GM03348 (cell line): ENCODE measurements at regions not wholly inside any gene's neighbourhood (a gene's known extent, or its start where the extent isn't known, plus 50 kb on each side); places are given as distances from the start of the nearest gene placed in this dataset.
"Not testable (repeated sequence)": the region's sequence is repeated elsewhere in the genome, so short reads cannot be mapped to it uniquely, and the experiment has no call there.

ENCODE experiments used
- DNase-seq: peaks from one replicate; pipeline ENCODE4 v3.0.0; 2012; ENCODE audit warnings: low spot score

GRCh38 chr6:6748001-6748400 lies 159.5 kb downstream of the LY86 start:
- no peak for DNase-seq

- peak; percentile 89 for DNase-seq
Observed at GRCh38 chr6:6749702-6750491, 161.4 kb downstream of the LY86 start.

- no peak for DNase-seq
Observed at GRCh38 chr6:6750594-6751265, 162.2 kb downstream of the LY86 start.

GRCh38 chr6:6751266-6751596 lies 162.7 kb downstream of the LY86 start:
- DNase-seq, result no peak

- DNase-seq, result peak; percentile 43
Observed at GRCh38 chr6:6751619-6752023, 163.1 kb downstream of the LY86 start.

- peak; percentile 71 for DNase-seq
Observed at GRCh38 chr6:6752129-6752528, 163.6 kb downstream of the LY86 start.

GRCh38 chr6:6753301-6753700 lies 164.8 kb downstream of the LY86 start:
- DNase-seq, result no peak

- no peak for DNase-seq
Observed at GRCh38 chr6:6756526-6756925, 168.0 kb downstream of the LY86 start.

- DNase-seq, result no peak
Observed at GRCh38 chr6:6758546-6758914, 170.0 kb downstream of the LY86 start.

- peak; percentile 38 for DNase-seq
Observed at GRCh38 chr6:6758915-6759654, 170.6 kb downstream of the LY86 start.

GRCh38 chr6:6760002-6760401 lies 171.5 kb downstream of the LY86 start:
- no peak for DNase-seq

GRCh38 chr6:6762566-6762965 lies 174.0 kb downstream of the LY86 start:
- DNase-seq, result not testable (repeated sequence)

- DNase-seq, result no peak
Observed at GRCh38 chr6:6764764-6765434, 176.4 kb downstream of the LY86 start.

- DNase-seq, result no peak
Observed at GRCh38 chr6:6766230-6766905, 177.8 kb downstream of the LY86 start.

GRCh38 chr6:6769466-6769865 lies 180.9 kb downstream of the LY86 start:
- DNase-seq, result no peak

- DNase-seq, result no peak
Observed at GRCh38 chr6:6771224-6771945, 182.9 kb downstream of the LY86 start.

GRCh38 chr6:6771964-6772363 lies 183.4 kb downstream of the LY86 start:
- no peak for DNase-seq

- no peak for DNase-seq
Observed at GRCh38 chr6:6772751-6773150, 184.2 kb downstream of the LY86 start.

GRCh38 chr6:6775074-6775473 lies 186.6 kb downstream of the LY86 start:
- no peak for DNase-seq

GRCh38 chr6:6780231-6780630 lies 191.7 kb downstream of the LY86 start:
- no peak for DNase-seq

GRCh38 chr6:6781172-6781872 lies 192.8 kb downstream of the LY86 start:
- peak; percentile 55 for DNase-seq
